ENCODE measurements at regions not wholly inside any gene's neighbourhood (a gene's known extent, or its start where the extent isn't known, plus 50 kb on each side); places are given as distances from the start of the nearest gene placed in this dataset.

DNA sequence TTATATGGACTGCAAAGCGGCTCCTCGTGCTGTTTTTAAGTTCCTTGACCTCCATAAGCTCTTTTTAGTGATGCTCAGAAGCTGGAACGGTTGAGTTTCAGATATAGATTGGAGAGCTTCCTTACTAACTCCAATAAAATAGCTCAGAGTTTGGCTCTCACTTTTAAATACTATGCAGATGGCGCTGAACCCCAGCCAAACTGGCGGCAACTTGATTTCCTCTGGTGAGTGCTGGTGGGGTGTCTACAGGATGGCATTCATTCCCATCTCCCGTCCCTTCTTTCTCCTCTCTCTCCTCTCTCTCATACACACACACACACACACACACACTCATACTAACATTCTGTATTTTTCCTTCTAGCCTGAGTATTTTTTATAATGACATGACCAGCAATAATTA, 346.3 kb downstream of the ETNK1 start:
- in situ Hi-C loops (cut with MboI; ENCODE audit: low pct_unique_long_range_greater_than_20kb, low sequenced_read_pairs): no loop called here
- DNase-seq: no peak

- in situ Hi-C loops (cut with MboI; ENCODE audit: low pct_unique_long_range_greater_than_20kb, low sequenced_read_pairs): no loop called here
- no peak for DNase-seq
Observed at GRCh38 chr12:22971701-22972191, 346.8 kb downstream of the ETNK1 start.

DNA sequence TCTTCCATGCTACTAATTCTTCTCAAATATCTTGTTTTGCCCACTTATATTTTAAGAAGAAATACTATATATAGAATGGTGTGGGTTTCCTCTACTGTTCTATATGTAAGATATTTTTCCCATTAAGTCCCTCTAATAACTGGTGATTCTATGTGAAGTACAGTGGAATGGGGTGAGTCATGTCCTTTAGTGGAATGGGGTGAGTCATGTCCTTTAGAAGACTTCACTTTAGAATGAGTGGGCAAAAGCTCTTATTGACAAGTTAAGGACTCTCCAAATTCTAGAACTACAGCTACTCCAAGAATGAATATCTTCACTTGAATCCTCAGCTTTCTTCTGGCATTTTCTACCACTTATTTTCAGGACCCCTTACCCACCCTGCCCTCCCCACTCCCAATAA, 349.9 kb downstream of the ETNK1 start:
- no peak for DNase-seq
- in situ Hi-C loops (cut with MboI; ENCODE audit: low pct_unique_long_range_greater_than_20kb, low sequenced_read_pairs): no loop called here

DNA sequence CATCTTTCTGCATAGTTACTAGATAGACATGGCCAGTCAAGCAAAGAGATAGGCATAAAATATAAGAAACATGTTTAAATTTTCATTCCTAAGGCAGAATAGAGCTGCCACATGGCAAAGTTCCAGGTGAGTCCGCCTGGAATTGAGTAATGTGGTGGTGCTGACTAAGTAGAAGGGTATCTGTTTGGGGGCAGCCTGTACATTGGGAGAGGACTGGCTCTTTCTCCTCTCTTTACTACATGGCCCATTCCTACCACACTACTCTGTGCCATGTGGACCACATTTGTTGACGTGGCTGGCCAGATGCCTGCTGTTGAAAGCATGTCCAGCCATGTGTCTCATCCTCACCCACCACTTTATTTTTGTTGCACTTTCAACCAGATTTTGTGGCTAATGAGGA, 354.0 kb downstream of the ETNK1 start:
- in situ Hi-C loops (cut with MboI; ENCODE audit: low pct_unique_long_range_greater_than_20kb, low sequenced_read_pairs): no loop called here
- DNase-seq: no peak

DNA sequence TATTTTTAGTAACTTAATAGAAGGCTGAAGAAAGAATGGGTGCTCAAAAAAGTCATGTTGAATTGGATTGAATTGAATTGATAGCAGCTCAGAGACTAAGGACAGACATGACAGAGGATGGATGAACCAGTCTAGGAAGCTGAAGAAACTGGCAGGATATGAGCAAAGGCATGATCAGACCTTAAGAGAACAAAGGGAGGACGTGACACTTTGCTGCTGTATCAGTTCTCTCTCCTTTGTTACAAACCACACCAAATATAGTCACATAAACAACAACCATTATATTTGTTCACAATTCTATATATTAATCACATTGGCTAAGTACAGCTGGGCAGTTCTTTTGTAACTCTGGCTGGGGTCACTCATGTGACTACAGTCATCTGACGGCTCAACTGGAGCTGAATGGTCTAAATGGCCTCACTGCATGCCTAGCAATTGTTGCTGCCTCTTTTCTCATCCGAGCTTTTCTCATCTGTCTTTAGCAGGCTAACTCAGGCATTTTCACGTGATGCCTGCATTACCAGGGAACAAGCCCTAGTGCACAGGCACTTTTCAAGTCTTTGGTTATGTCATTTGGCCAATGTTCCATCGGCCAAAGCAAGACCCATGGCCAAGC, 355.0 kb downstream of the ETNK1 start:
- in situ Hi-C loops (cut with MboI; ENCODE audit: low pct_unique_long_range_greater_than_20kb, low sequenced_read_pairs): no loop called here
- DNase-seq: no peak

GRCh38 chr12:22981711-22982110, 356.7 kb downstream of the ETNK1 start:
- no peak for DNase-seq

GRCh38 chr12:22982635-22983034, 357.7 kb downstream of the ETNK1 start:
- no peak for DNase-seq
- in situ Hi-C loops (cut with MboI; ENCODE audit: low pct_unique_long_range_greater_than_20kb, low sequenced_read_pairs): no loop called here

More at GRCh38 chr12:22981711-22982110, 356.7 kb downstream of the ETNK1 start:
- in situ Hi-C loops (cut with MboI; ENCODE audit: low pct_unique_long_range_greater_than_20kb, low sequenced_read_pairs): no loop called here

DNA sequence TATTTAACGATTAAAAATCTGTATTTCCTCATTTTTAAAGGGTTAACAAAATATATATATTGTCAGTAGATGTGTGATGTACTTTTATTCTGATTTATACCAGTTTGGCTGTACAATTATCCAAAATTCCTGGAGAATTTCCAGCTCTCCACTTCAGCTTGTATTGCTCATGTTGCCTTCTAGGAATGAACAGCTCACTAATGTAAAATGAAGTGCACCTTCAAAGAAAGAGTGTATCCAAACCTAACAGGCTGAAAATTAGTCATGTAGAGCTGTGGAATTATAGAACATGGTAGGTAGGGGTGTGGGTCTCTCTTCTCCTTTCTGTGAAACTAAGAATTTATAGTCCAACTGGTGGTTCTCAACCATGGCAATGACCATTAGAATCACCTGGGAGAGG, 362.0 kb downstream of the ETNK1 start:
- in situ Hi-C loops (cut with MboI; ENCODE audit: low pct_unique_long_range_greater_than_20kb, low sequenced_read_pairs): no loop called here
- DNase-seq: no peak

DNA sequence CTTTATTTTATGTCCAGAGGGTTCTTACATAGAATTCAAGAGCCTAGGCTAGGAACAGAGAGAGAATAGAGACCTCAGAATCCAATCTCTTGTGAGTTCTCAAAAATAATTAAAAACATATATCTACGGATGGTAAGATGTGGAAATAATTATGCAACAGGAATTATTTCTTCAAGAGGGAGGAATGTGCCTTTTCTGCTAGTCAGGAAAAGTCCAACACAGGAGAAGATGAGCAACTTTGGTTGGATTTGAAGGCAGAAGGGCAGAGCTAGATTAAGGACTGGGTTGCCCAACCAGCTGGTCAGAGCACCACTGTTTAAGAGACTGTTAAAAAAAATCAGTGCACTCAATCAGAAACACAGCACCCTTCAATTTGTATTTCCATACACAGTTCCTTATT, 365.5 kb downstream of the ETNK1 start:
- in situ Hi-C loops (cut with MboI; ENCODE audit: low pct_unique_long_range_greater_than_20kb, low sequenced_read_pairs): no loop called here
- DNase-seq: no peak

DNA sequence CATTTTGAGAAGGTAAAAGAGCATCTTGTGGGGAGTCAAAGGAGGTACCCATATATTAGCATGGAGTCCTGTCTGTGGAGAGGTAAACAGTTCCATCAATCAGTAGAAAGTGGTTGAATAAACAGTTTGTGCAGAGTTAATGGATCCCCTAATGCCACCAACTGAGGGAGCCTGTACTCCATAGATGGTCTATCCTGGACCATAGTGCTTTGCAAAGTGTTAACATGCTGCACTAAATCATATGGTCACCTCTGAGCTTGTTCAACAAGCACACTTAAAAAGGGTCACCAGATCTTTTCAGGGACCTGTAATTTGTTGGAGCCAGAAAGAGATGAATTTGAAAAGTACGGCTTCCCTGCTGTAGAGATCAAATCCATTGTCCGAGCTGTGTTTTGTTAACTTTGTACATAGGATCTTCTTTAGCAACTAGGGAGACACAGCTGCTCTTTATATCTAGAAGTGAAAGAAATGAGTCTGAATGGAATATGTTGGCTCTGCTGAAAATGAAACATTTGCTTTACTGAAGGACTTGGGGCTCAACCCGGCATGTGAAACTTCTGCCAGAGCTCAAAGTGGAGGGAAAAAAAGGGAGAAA, 366.4 kb downstream of the ETNK1 start:
- DNase-seq: no peak
- in situ Hi-C loops (cut with MboI; ENCODE audit: low pct_unique_long_range_greater_than_20kb, low sequenced_read_pairs): no loop called here

GRCh38 chr12:22993609-22994315, 368.8 kb downstream of the ETNK1 start:
- no peak for DNase-seq
- in situ Hi-C loops (cut with MboI; ENCODE audit: low pct_unique_long_range_greater_than_20kb, low sequenced_read_pairs): no loop called here

GRCh38 chr12:22994316-22994675, 369.3 kb downstream of the ETNK1 start:
- in situ Hi-C loops (cut with MboI; ENCODE audit: low pct_unique_long_range_greater_than_20kb, low sequenced_read_pairs): no loop called here
- DNase-seq: no peak

DNA sequence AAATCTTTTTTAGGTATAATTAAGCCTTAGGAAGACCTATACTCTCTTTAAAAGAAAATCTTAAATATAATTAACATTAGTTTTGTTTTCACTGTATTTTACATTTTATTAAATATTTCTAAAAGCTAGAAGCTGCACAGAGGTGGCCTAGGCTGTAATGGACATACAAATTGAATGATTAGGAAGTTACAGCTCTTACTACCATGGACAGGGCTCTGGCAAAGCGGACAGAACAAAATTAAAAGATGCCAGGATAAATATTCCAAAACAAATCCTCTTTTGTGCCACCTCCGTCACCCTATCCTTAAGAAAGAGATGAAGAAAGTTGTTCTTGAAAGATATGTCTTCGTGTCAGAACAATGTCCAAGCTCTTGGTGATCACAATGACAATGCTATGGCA, 376.5 kb downstream of the ETNK1 start:
- in situ Hi-C loops (cut with MboI; ENCODE audit: low pct_unique_long_range_greater_than_20kb, low sequenced_read_pairs): no loop called here
- DNase-seq: no peak

DNA sequence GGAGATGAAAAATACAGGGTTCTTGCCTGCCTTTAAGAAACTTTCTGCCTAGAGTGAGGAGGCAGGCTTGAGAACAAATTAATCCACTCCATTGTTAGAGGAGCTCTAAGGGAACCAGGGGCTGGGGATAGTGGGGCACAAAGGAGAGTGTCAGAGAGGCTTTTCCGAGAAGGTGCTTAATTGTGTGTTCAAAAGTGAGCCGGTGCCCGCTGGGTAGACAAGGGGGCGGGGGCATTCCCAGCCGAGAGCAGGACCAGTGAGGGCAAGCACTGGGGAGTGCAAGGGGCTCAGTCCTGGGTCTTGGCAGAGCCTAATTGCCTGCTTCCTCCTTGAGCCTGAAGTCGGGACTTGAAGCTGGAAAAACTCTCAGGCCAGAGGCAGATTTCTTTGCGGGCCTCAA, 377.4 kb downstream of the ETNK1 start:
- in situ Hi-C loops (cut with MboI; ENCODE audit: low pct_unique_long_range_greater_than_20kb, low sequenced_read_pairs): no loop called here

DNA sequence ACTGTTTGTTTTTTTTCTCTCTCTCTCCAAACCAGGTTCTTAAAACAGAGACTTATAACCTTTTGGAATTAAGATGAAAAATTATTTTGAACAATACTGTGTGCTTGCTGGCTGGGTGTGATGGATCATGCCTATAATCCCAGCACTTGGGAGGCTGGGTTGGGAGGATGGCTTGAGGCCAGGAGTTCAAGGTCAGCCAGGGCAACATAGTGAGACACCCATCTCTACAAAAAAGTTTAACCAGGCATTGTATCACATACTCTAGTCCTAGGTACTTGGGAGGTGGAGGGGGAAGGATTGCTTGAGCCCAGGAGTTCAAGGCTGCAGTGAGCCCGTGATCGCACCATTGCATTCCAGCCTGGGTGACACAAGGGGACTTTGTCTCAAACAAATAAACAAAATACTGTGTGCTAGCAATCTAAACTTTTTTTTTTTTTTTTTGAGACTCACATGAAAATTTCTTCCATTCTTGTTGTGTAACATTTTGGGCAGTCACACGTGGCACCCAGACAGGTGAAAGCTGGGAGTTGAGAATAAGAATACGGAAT, 379.6 kb downstream of the ETNK1 start:
- in situ Hi-C loops (cut with MboI; ENCODE audit: low pct_unique_long_range_greater_than_20kb, low sequenced_read_pairs): no loop called here
- DNase-seq: no peak

More for the DNA sequence above, 377.4 kb downstream of the ETNK1 start:
- DNase-seq: no peak

GRCh38 chr12:23005387-23005786, 380.4 kb downstream of the ETNK1 start:
- in situ Hi-C loops (cut with MboI; ENCODE audit: low pct_unique_long_range_greater_than_20kb, low sequenced_read_pairs): no loop called here
- DNase-seq: no peak

- in situ Hi-C loops (cut with MboI; ENCODE audit: low pct_unique_long_range_greater_than_20kb, low sequenced_read_pairs): no loop called here
- DNase-seq: no peak
Observed at GRCh38 chr12:23006413-23006812, 381.4 kb downstream of the ETNK1 start.

DNA sequence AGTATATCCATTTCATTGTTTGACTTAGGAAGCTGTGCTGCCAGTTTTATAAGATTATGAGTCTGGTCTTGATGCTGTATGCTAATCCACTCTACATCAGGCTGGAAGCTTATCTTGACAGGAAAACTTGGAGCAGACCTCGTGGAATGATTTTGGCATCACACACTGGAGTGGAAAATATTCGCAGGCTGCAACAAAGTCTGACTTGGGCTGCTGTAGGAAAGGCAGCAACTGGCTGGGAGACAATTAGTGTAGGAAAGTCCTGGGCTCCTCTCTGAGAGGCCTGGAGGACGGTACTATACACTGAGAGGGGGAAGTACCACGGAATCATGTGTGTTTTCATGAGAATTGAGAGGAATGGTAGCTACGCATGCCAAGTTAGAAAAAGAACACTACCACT, 383.7 kb downstream of the ETNK1 start:
- in situ Hi-C loops (cut with MboI; ENCODE audit: low pct_unique_long_range_greater_than_20kb, low sequenced_read_pairs): no loop called here
- DNase-seq: no peak

GRCh38 chr12:23014749-23015148, 389.8 kb downstream of the ETNK1 start:
- in situ Hi-C loops (cut with MboI; ENCODE audit: low pct_unique_long_range_greater_than_20kb, low sequenced_read_pairs): no loop called here

GRCh38 chr12:23025372-23026016, 400.5 kb downstream of the ETNK1 start:
- no peak for DNase-seq

More at GRCh38 chr12:23014749-23015148, 389.8 kb downstream of the ETNK1 start:
- DNase-seq: no peak

More at GRCh38 chr12:23025372-23026016, 400.5 kb downstream of the ETNK1 start:
- in situ Hi-C loops (cut with MboI; ENCODE audit: low pct_unique_long_range_greater_than_20kb, low sequenced_read_pairs): no loop called here

Measured in KBM-7 (cell line).